ENCODE measurements at regions not wholly inside any gene's neighbourhood (a gene's known extent, or its start where the extent isn't known, plus 50 kb on each side); places are given as distances from the start of the nearest gene placed in this dataset.

DNA sequence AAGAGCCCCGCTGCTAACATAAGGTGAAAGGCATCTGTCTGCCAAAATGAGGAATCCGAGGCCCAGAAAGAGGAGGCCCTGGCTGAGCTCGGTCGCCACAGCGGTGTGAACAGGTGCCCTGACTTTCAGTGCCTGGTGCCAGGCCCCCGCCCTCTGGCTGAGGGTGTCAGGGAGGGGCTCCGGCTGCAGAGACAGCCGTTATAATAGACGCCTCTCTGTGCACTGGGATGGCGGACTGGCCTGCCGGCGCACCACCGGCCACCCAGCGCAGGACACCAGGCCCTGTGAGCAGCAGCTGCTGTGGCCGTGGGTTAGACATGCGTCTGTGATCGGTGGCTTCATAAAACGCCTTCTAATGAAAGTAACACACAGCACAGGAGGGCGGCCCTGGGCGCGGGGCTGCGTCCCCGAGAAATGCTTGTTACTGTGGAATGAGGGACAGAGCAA, 51.4 kb upstream of the ACTRT2 start:
- TF ChIP-seq, protein P1, sequence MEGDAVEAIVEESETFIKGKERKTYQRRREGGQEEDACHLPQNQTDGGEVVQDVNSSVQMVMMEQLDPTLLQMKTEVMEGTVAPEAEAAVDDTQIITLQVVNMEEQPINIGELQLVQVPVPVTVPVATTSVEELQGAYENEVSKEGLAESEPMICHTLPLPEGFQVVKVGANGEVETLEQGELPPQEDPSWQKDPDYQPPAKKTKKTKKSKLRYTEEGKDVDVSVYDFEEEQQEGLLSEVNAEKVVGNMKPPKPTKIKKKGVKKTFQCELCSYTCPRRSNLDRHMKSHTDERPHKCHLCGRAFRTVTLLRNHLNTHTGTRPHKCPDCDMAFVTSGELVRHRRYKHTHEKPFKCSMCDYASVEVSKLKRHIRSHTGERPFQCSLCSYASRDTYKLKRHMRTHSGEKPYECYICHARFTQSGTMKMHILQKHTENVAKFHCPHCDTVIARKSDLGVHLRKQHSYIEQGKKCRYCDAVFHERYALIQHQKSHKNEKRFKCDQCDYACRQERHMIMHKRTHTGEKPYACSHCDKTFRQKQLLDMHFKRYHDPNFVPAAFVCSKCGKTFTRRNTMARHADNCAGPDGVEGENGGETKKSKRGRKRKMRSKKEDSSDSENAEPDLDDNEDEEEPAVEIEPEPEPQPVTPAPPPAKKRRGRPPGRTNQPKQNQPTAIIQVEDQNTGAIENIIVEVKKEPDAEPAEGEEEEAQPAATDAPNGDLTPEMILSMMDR (conservative IDR thresholded peaks at IDR 0.05) = no peak
- no peak for TF ChIP-seq EZH2 (IDR thresholded peaks at IDR 0.05; ENCODE audit: low read depth)

Data from PC-9 (cell line).